ENCODE measurements at regions not wholly inside any gene's neighbourhood (a gene's known extent, or its start where the extent isn't known, plus 50 kb on each side); places are given as distances from the start of the nearest gene placed in this dataset.

GRCh38 chr17:71376933-71377332, 743.9 kb upstream of the SOX9 start:
- no peak overlapping the region for H3K4me3 ChIP-seq (ENCODE audit: low read depth, low read length)
- no peak for DNase-seq (ENCODE audit: low read depth)
- no peak for TF ChIP-seq CTCF (IDR thresholded peaks at IDR 0.05; ENCODE audit: insufficient read depth, low read depth, low read length)

GRCh38 chr17:71378036-71378435, 742.8 kb upstream of the SOX9 start:
- peak; percentile 81 for DNase-seq (ENCODE audit: low read depth)
- H3K4me3 ChIP-seq (ENCODE audit: low read depth, low read length) = no peak overlapping the region
- TF ChIP-seq CTCF (IDR thresholded peaks at IDR 0.05; ENCODE audit: insufficient read depth, low read depth, low read length) = no peak

- TF ChIP-seq CTCF (IDR thresholded peaks at IDR 0.05; ENCODE audit: insufficient read depth, low read depth, low read length) = no peak
- DNase-seq (ENCODE audit: low read depth) = no peak
- H3K4me3 ChIP-seq (ENCODE audit: low read depth, low read length) = no peak overlapping the region
These were observed 742.1 kb upstream of the SOX9 start for GRCh38 chr17:71378741-71379140.

GRCh38 chr17:71379512-71379911, 741.3 kb upstream of the SOX9 start:
- no peak for DNase-seq (ENCODE audit: low read depth)
- no peak for TF ChIP-seq CTCF (IDR thresholded peaks at IDR 0.05; ENCODE audit: insufficient read depth, low read depth, low read length)
- no peak overlapping the region for H3K4me3 ChIP-seq (ENCODE audit: low read depth, low read length)

DNA sequence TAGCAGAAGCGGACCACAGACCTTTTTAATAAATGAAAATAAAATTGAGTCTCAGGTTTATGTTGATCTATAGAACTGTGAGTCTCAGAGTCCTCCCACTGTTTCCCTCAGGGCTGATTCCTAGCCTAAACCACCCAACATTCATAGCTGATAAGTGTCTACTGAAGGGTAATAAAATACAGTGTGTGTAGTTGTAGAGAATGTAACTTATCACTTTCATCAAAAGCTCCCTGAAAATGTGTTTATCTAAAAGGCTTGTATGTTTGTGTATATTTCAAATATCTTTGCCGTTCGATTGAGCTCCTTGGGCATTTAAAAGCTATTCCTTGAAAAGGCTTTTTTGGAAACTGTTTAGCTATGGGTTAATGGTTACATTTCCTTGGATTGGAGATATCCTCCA, 740.3 kb upstream of the SOX9 start:
- H3K4me3 ChIP-seq (ENCODE audit: low read depth, low read length) = no peak overlapping the region
- DNase-seq (ENCODE audit: low read depth) = peak; percentile 82
- no peak for TF ChIP-seq CTCF (IDR thresholded peaks at IDR 0.05; ENCODE audit: insufficient read depth, low read depth, low read length)

GRCh38 chr17:71380936-71381335, 739.9 kb upstream of the SOX9 start:
- no peak for TF ChIP-seq CTCF (IDR thresholded peaks at IDR 0.05; ENCODE audit: insufficient read depth, low read depth, low read length)
- DNase-seq (ENCODE audit: low read depth) = peak; percentile 72

GRCh38 chr17:71383091-71383490, 737.7 kb upstream of the SOX9 start:
- H3K4me3 ChIP-seq (ENCODE audit: low read depth, low read length) = no peak overlapping the region
- no peak for DNase-seq (ENCODE audit: low read depth)
- no peak for TF ChIP-seq CTCF (IDR thresholded peaks at IDR 0.05; ENCODE audit: insufficient read depth, low read depth, low read length)

More at GRCh38 chr17:71380936-71381335, 739.9 kb upstream of the SOX9 start:
- no peak overlapping the region for H3K4me3 ChIP-seq (ENCODE audit: low read depth, low read length)

All from fibroblast of villous mesenchyme (primary cell).